ENCODE measurements at regions not wholly inside any gene's neighbourhood (a gene's known extent, or its start where the extent isn't known, plus 50 kb on each side); places are given as distances from the start of the nearest gene placed in this dataset.
A peak's percentile ranks its signal among the peaks of the same experiment; 100 is the strongest.

DNA sequence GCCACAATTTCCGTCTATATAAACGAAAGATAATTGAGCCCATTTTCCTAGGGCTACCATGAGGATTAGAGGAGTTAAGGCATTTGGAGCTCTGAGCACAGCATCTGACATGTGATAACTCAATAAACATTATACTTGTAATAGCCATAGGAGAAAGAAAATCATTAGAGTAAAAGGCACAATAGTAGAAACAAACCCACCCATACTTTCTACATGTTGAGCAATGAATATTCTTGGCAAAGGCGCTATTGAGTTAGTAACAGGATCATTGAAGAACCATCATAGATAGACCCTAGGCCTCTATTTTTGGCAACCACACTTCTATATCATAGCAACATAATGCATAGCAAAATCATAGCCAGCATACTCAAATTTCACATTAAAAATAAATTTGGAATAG lies 664.1 kb downstream of the NOVA1 start:
- Histone ChIP-seq H3K36me3 (ENCODE audit: insufficient read depth, low read length, poor library complexity, severe bottlenecking) (no peaks in the 10 kb centered on the region), H3K27ac (ENCODE audit: low read depth, low read length, poor library complexity, severe bottlenecking) (no peak overlapping the region), H3K9me3 (ENCODE audit: low read depth, low read length, poor library complexity, severe bottlenecking) (no peaks in the 10 kb centered on the region), H3K4me3 (ENCODE audit: low read depth, low read length, poor library complexity, severe bottlenecking) (no peak overlapping the region), H3K4me1 (ENCODE audit: insufficient read depth, low read length, poor library complexity, severe bottlenecking) (no peaks in the 10 kb centered on the region), H3K27me3 (replicated peaks; ENCODE audit: insufficient read depth, low read depth, low read length, poor library complexity) (no peaks in the 10 kb centered on the region)
- no TSS peak for BruUV-seq (replicated peaks)
- CTCF ChIA-PET = no interaction called here
- DNase-seq (ENCODE audit: low spot score) = peak; percentile 39
- POLR2A ChIA-PET (ENCODE audit: low non-redundant PET) = no interaction called here
- intact Hi-C loops (cut with micrococcal nuclease; ENCODE audit: unreplicated experiment) = no loop called here
- no peak for TF ChIP-seq EZH2 (IDR thresholded peaks at IDR 0.05; ENCODE audit: borderline replicate concordance, low read depth, low read length, poor library complexity, severe bottlenecking)
- TF ChIP-seq, protein P1, sequence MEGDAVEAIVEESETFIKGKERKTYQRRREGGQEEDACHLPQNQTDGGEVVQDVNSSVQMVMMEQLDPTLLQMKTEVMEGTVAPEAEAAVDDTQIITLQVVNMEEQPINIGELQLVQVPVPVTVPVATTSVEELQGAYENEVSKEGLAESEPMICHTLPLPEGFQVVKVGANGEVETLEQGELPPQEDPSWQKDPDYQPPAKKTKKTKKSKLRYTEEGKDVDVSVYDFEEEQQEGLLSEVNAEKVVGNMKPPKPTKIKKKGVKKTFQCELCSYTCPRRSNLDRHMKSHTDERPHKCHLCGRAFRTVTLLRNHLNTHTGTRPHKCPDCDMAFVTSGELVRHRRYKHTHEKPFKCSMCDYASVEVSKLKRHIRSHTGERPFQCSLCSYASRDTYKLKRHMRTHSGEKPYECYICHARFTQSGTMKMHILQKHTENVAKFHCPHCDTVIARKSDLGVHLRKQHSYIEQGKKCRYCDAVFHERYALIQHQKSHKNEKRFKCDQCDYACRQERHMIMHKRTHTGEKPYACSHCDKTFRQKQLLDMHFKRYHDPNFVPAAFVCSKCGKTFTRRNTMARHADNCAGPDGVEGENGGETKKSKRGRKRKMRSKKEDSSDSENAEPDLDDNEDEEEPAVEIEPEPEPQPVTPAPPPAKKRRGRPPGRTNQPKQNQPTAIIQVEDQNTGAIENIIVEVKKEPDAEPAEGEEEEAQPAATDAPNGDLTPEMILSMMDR (conservative IDR thresholded peaks at IDR 0.05; ENCODE audit: low read depth, low read length) = no peak

DNA sequence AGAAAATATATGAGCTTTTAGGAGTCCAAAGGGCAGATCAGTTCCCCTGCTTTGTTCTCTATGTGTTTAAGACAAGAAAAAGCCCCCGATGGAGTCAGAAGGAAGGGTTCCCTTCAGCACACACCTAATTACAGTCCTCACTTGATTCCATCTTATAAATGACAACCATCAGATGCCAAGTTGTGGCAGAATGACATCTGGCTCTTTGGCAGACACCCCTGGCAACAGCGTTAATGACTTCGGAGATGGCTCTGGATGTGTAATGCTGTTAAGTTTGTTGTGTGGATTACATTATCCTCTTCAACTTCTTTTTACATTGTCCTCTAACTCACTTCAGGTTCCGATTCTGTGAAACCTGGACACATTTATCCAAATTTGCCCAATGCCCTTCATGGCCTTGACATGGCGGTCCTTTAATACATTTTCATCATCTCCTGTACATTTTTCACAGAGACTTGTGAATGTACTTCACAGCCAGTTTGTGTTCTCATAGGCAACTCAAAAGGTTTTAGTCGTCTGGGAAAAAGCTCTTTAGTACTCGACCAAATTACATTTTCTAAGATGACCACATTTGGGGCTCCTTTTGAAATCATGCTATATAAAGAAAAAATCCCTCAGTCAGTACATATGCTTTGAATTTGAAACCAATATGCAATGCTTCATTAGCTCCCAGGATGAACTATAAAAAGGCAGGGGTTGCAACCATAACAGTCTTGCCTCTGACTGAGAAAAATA lies 667.8 kb downstream of the NOVA1 start:
- Histone ChIP-seq H3K9me3 (ENCODE audit: low read depth, low read length, poor library complexity, severe bottlenecking) (no peaks in the 10 kb centered on the region), H3K36me3 (ENCODE audit: insufficient read depth, low read length, poor library complexity, severe bottlenecking) (no peaks in the 10 kb centered on the region), H3K27me3 (replicated peaks; ENCODE audit: insufficient read depth, low read depth, low read length, poor library complexity) (no peaks in the 10 kb centered on the region), H3K4me3 (ENCODE audit: low read depth, low read length, poor library complexity, severe bottlenecking) (no peak overlapping the region), H3K27ac (ENCODE audit: low read depth, low read length, poor library complexity, severe bottlenecking) (no peak overlapping the region), H3K4me1 (ENCODE audit: insufficient read depth, low read length, poor library complexity, severe bottlenecking) (no peaks in the 10 kb centered on the region)
- DNase-seq (ENCODE audit: low spot score) = no peak
- intact Hi-C loops (cut with micrococcal nuclease; ENCODE audit: unreplicated experiment) = no loop called here
- TF ChIP-seq EZH2 (IDR thresholded peaks at IDR 0.05; ENCODE audit: borderline replicate concordance, low read depth, low read length, poor library complexity, severe bottlenecking) = no peak
- TF ChIP-seq, protein P1 (conservative IDR thresholded peaks at IDR 0.05; ENCODE audit: low read depth, low read length) = no peak
- ChIA-PET POLR2A (ENCODE audit: low non-redundant PET) (no interaction called here), CTCF (no interaction called here)
- no TSS peak for BruUV-seq (replicated peaks)

DNA sequence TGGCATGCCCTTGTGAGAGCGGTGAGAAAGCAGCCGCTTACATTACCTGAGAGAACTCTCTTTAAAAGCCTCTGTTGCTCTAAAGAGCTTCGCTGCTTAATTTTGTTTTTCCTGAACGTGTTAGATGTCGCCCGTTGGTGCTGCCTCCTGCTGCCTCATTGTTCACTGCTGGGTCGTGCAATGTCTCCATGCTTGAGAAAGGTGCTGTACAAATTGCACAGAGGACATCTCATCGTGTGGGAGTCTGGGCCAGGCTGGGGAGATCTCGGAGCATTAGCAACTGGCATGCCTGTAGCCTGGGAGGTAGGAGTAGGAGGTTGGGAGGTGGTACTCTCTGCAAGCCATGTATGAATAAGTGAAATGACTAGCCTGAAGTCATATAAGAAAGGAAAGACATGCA lies 686.0 kb downstream of the NOVA1 start:
- no peak for DNase-seq (ENCODE audit: low spot score)
- H3K4me3 ChIP-seq (ENCODE audit: low read depth, low read length, poor library complexity, severe bottlenecking) = no peak overlapping the region
- no peaks in the 10 kb centered on the region for H3K4me1 ChIP-seq (ENCODE audit: insufficient read depth, low read length, poor library complexity, severe bottlenecking)
- TF ChIP-seq, protein P1 (conservative IDR thresholded peaks at IDR 0.05; ENCODE audit: low read depth, low read length) = no peak
- no peak for TF ChIP-seq EZH2 (IDR thresholded peaks at IDR 0.05; ENCODE audit: borderline replicate concordance, low read depth, low read length, poor library complexity, severe bottlenecking)
- H3K36me3 ChIP-seq (ENCODE audit: insufficient read depth, low read length, poor library complexity, severe bottlenecking) = no peaks in the 10 kb centered on the region
- BruUV-seq (replicated peaks) = no TSS peak
- ChIA-PET CTCF (no interaction called here), POLR2A (ENCODE audit: low non-redundant PET) (no interaction called here)
- H3K27me3 ChIP-seq (replicated peaks; ENCODE audit: insufficient read depth, low read depth, low read length, poor library complexity) = no peaks in the 10 kb centered on the region
- no peak overlapping the region for H3K27ac ChIP-seq (ENCODE audit: low read depth, low read length, poor library complexity, severe bottlenecking)
- intact Hi-C loops (cut with micrococcal nuclease; ENCODE audit: unreplicated experiment) = no loop called here
- H3K9me3 ChIP-seq (ENCODE audit: low read depth, low read length, poor library complexity, severe bottlenecking) = no peaks in the 10 kb centered on the region

All from A673 (cell line).